PC-3 (cell line): ENCODE measurements at regions not wholly inside any gene's neighbourhood (a gene's known extent, or its start where the extent isn't known, plus 50 kb on each side); places are given as distances from the start of the nearest gene placed in this dataset.

Experiments used
- ATAC-seq: fragments of 200-7000 bp; cut with Tn5 transposase; 2 replicates; pipeline ENCODE4 v1.9.1; 2020; ENCODE audit warnings: mild to moderate bottlenecking, moderate library complexity
- BruUV-seq: library from RNA; stranded (reverse); fragments of 400-500 nt; replicated peaks from 2 replicates; lab custom pipeline; 2021; lab: Mats Ljungman, UMichigan
- CTCF ChIA-PET: fragments of 300-600 bp; sonication (Branson Sonifier 250); formaldehyde crosslinking; loops from one replicate; lab custom pipeline; 2022; ENCODE audit warnings: antibody characterized with exemption; lab: Charles Lee
- POLR2A ChIA-PET: fragments of 300-600 bp; sonication (Branson Sonifier 250); formaldehyde crosslinking; loops from one replicate; lab custom pipeline; 2022; ENCODE audit warnings: antibody characterized with exemption; ENCODE audit not compliant: unreplicated experiment; lab: Charles Lee
- DNase-seq: peaks from one replicate; pipeline ENCODE4 v3.0.0-alpha.2; 2015
- H2AFZ ChIP-seq: fragments of 300-600 bp; sonication (generic); 2 replicates; pipeline ENCODE4 v1.6.0; 2016; ENCODE audit warnings: antibody characterized with exemption, low read length
- H3F3A ChIP-seq: fragments of 300-600 bp; sonication (generic); one replicate; pipeline ENCODE4 v1.6.0; 2017; ENCODE audit warnings: antibody characterized with exemption, low read length, control low read depth, mild to moderate bottlenecking; ENCODE audit not compliant: unreplicated experiment
- H3K27ac ChIP-seq: fragments of 300-600 bp; sonication (generic); 2 replicates; pipeline ENCODE4 v1.5.1; 2016; ENCODE audit warnings: mild to moderate bottlenecking, low read length
- H3K27me3 ChIP-seq: fragments of 300-600 bp; sonication (generic); 2 replicates; pipeline ENCODE4 v1.6.1; 2016; ENCODE audit warnings: low read length, mixed read lengths
- H3K36me3 ChIP-seq: fragments of 300-600 bp; sonication (generic); 2 replicates; pipeline ENCODE4 v1.6.1; 2016; ENCODE audit warnings: low read depth, mixed run types, low read length, mixed read lengths
- H3K4me1 ChIP-seq: fragments of 300-600 bp; sonication (generic); 2 replicates; pipeline ENCODE4 v1.5.1; 2016; ENCODE audit warnings: low read length; ENCODE audit not compliant: insufficient read depth
- H3K4me2 ChIP-seq: fragments of 300-600 bp; sonication (generic); 2 replicates; pipeline ENCODE4 v1.6.0; 2016; ENCODE audit warnings: low read length
- H3K4me3 ChIP-seq: fragments of 300-600 bp; sonication (generic); 2 replicates; pipeline ENCODE4 v1.5.1; 2016; ENCODE audit warnings: mild to moderate bottlenecking, low read length, mixed read lengths
- H3K79me2 ChIP-seq: fragments of 300-600 bp; sonication (generic); 2 replicates; pipeline ENCODE4 v1.6.1; 2017; ENCODE audit warnings: low read length, mixed read lengths
- H3K9ac ChIP-seq: fragments of 300-600 bp; sonication (generic); 2 replicates; pipeline ENCODE4 v1.6.0; 2016; ENCODE audit warnings: mild to moderate bottlenecking, low read length
- H3K9me2 ChIP-seq: fragments of 300-600 bp; sonication (generic); replicated peaks from 2 replicates; pipeline ENCODE4 v1.6.1; 2016; ENCODE audit warnings: mixed run types, low read length, mixed read lengths
- H3K9me3 ChIP-seq: fragments of 300-600 bp; sonication (generic); 2 replicates; pipeline ENCODE4 v1.6.1; 2016; ENCODE audit warnings: low read length, mixed read lengths
- H4K20me1 ChIP-seq: fragments of 300-600 bp; sonication (generic); 2 replicates; pipeline ENCODE4 v1.6.1; 2016; ENCODE audit warnings: low read length, mixed read lengths
- CTCF ChIP-seq: fragments of 300-600 bp; sonication (generic); conservative IDR thresholded peaks from 2 replicates; pipeline ENCODE4 v1.5.1; 2017; ENCODE audit warnings: antibody characterized with exemption, low read depth, mild to moderate bottlenecking, low read length
- EZH2 ChIP-seq: fragments of 300-600 bp; sonication (generic); IDR thresholded peaks from one replicate; pipeline ENCODE4 v1.6.1; 2017; ENCODE audit warnings: antibody characterized with exemption, mild to moderate bottlenecking, low read length; ENCODE audit not compliant: unreplicated experiment
- EZH2phosphoT487 ChIP-seq: fragments of 300-600 bp; sonication (generic); IDR thresholded peaks from 2 replicates; pipeline ENCODE4 v1.6.1; 2018; ENCODE audit warnings: mild to moderate bottlenecking, antibody characterized with exemption, low read length, borderline replicate concordance
- intact Hi-C: fragments of 100-400 bp; cut with micrococcal nuclease; formaldehyde crosslinking; loops from 2 replicates; pipeline ENCODE4 v1.9.0; 2023

GRCh38 chr4:114287079-114287696 lies 307.7 kb upstream of the ARSJ start:
- TF ChIP-seq EZH2phosphoT487 (no peak), CTCF (no peak), EZH2 (no peak)
- Histone ChIP-seq H3K9ac (no peak overlapping the region), H3K4me1 (no peaks in the 10 kb centered on the region), H3K27ac (no peak overlapping the region), H2AFZ (no peak overlapping the region), H3K36me3 (no peaks in the 10 kb centered on the region), H3F3A (no peaks in the 10 kb centered on the region), H3K27me3 (no peaks in the 10 kb centered on the region), H3K79me2 (no peaks in the 10 kb centered on the region), H3K4me3 (no peak overlapping the region), H3K4me2 (no peak overlapping the region), H3K9me2 (no peaks in the 10 kb centered on the region), H3K9me3 (no peaks in the 10 kb centered on the region), H4K20me1 (no peaks in the 10 kb centered on the region)
- ATAC-seq (no peak), DNase-seq (no peak)
- ChIA-PET CTCF (no interaction called here), POLR2A (no interaction called here)
- intact Hi-C loops, result no loop called here
- no TSS peak for BruUV-seq

DNA sequence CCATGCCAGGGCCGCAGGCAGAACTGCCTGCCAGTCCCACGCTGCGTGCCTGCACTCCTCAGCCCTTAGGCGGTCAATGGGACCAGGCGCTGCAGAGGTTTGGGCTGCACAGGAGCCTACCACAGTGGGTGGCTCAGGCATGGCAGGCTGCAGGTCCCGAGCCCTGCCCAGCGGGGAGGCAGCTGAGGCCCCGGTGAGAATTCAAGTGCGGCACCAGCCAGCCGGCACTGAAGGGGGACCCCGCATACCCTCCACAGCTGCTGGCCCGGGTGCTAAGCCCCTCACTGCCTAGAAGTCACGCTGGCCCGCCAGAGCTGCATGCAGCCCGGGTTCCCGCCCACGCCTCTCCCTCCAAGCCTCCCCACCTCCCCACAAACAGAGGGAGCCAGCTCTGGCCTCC lies 302.5 kb upstream of the UGT8 start:
- no peak for DNase-seq
- H3K4me2 ChIP-seq, result no peak overlapping the region
- H3F3A ChIP-seq, result no peaks in the 10 kb centered on the region
- H3K79me2 ChIP-seq, result no peaks in the 10 kb centered on the region
- TF ChIP-seq EZH2phosphoT487 (no peak), CTCF (no peak), EZH2 (no peak)
- BruUV-seq, result no TSS peak
- H3K27me3 ChIP-seq, result no peaks in the 10 kb centered on the region
- ChIA-PET POLR2A (interaction anchor here (0.6 kb wide), 1 partner anchor 1297 kb away, joined by 3 read pairs; no protein-coding TSS in a partner anchor), CTCF (no interaction called here)
- no peaks in the 10 kb centered on the region for H3K4me1 ChIP-seq
- H3K4me3 ChIP-seq, result no peak overlapping the region
- intact Hi-C loops, result no loop called here
- H3K9me2 ChIP-seq, result no peaks in the 10 kb centered on the region
- H3K27ac ChIP-seq, result no peak overlapping the region
- no peaks in the 10 kb centered on the region for H3K36me3 ChIP-seq
- no peak for ATAC-seq
- no peaks in the 10 kb centered on the region for H3K9me3 ChIP-seq
- H2AFZ ChIP-seq, result no peak overlapping the region
- no peak overlapping the region for H3K9ac ChIP-seq
- no peaks in the 10 kb centered on the region for H4K20me1 ChIP-seq

DNA sequence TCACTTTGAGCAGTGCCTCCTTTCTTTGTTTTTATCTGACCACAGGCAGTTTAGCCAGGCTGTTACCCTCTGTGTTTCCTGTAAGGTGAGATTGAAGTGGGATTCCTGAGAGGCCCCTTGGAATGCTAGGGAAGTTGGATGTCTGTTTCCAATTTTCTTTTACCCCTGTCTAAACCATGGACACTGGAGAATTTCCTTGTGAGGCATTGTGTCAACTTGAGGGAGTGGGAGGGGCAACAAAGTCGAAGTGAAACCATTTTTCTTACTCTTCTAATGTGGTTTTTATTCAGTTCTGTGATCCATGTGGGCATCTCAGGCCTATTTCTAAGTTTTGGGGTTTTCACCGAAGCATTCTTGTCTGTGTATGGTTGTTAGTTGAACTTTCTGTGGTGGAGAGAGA lies 296.1 kb upstream of the UGT8 start:
- no peaks in the 10 kb centered on the region for H3K4me1 ChIP-seq
- H3K9ac ChIP-seq, result no peak overlapping the region
- H3K9me3 ChIP-seq, result no peaks in the 10 kb centered on the region
- no peak for DNase-seq
- no peak for ATAC-seq
- no peak overlapping the region for H3K4me3 ChIP-seq
- TF ChIP-seq EZH2 (no peak), CTCF (no peak), EZH2phosphoT487 (no peak)
- no peaks in the 10 kb centered on the region for H3K79me2 ChIP-seq
- no peak overlapping the region for H2AFZ ChIP-seq
- no peaks in the 10 kb centered on the region for H3F3A ChIP-seq
- ChIA-PET CTCF (no interaction called here), POLR2A (no interaction called here)
- H3K36me3 ChIP-seq, result no peaks in the 10 kb centered on the region
- no peaks in the 10 kb centered on the region for H3K27me3 ChIP-seq
- H3K4me2 ChIP-seq, result no peak overlapping the region
- no peaks in the 10 kb centered on the region for H3K9me2 ChIP-seq
- no TSS peak for BruUV-seq
- no peaks in the 10 kb centered on the region for H4K20me1 ChIP-seq
- intact Hi-C loops, result no loop called here
- no peak overlapping the region for H3K27ac ChIP-seq
